Erythroblast (primary cell): ENCODE measurements at regions not wholly inside any gene's neighbourhood (a gene's known extent, or its start where the extent isn't known, plus 50 kb on each side); places are given as distances from the start of the nearest gene placed in this dataset.
"Not testable (repeated sequence)": the region's sequence is repeated elsewhere in the genome, so short reads cannot be mapped to it uniquely, and the experiment has no call there.

ENCODE experiments used
- DNase-seq, 2 experiments: peaks; one replicate each; lab custom pipeline; 2025; lab: John Stamatoyannopoulos, UW
- GATA1 ChIP-seq: IDR thresholded peaks from 2 replicates; pipeline ENCODE4 v1.6.1; 2011; ENCODE audit warnings: low read depth, mild to moderate bottlenecking, control low read depth, low read length, moderate library complexity
- POLR2A ChIP-seq: IDR thresholded peaks from 2 replicates; pipeline ENCODE4 v1.6.1; 2011; ENCODE audit warnings: mild to moderate bottlenecking, low read length

DNA sequence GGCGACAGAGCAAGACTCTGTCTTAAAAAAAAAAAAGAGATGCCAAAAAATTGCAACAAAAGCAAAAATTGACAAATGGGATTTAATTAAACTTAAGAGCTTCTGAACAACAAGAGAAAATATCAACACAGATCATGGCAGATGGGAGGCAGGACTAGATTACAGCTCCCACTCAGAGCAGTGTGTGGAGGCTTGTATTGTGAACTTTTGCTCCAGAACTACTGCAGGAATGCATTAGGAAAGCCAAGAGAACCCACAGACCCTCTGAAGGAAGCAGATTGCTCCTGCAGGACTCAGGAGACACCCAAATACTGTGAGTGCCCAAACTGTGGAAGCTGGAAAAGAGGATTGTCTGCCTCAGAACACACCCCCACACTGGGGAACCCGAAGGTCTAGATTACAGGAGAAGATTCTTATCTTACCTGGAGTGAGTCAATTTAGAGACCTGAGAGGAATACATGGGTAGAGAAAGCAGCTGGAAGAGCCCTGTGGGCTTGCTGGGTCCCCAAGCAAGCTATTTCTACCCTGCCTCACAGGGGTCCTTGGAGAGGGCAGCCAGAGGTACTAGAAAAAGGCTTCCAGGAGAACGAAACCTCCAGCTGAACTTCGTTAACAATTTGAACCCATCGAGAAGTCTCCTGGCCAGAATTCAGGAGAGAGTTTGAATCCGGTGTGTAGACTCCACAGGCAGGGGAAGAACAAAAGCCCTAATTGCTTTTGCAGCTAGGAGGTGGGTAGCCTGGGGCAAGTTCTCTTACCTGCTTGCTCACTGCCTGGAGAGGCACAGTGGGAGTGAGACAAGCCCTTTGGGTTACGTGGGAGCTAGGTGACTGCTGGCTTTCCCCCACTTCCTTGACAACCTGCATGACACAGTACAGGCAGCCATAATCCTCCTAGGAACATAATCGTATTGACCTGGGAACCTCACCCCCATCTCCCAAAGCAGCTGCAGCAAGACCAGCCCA is 593.4 kb upstream of the RGMB start:
- TF ChIP-seq POLR2A: no peak
- TF ChIP-seq GATA1: no peak

DNA sequence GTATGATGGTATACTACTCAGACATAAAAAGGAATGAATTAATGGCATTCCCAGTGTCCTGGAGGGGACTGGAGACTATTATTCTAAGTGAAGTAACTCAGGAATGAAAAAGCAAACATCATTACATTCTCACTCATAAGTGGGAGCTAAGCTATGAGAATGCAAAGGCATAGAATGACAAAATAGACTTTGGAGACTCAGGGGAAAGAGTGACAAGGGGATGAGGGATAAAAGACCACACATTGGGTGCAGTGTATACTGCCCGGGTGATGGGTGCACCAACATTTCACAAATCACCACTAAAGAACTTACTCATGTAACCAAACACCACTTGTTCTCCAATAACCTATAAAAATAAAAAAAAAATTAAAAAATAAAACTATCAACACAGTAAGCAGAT is 587.3 kb upstream of the RGMB start:
- TF ChIP-seq GATA1: no peak
- no peak for TF ChIP-seq POLR2A
- no peak for DNase-seq

More for the DNA sequence above, 593.4 kb upstream of the RGMB start:
- no peak for DNase-seq

DNA sequence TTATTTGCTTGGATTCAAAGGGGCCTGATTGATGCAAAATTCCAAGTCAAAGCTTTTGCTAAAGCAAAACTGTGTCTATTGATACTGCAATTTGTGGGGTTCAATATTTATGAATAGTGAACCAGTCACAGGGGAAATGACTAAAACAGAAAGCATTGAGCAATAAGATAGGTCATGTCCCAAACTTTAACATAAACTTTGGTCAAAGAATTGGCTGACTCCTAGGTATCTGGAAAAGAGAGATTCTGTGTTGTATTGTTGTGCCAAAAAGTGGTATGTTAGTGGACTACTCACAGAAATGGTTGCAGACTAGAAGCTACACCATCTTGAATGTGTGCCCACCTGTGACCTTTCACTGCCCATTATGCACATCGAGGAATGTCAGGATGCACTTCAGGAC is 585.5 kb upstream of the RGMB start:
- TF ChIP-seq GATA1 (no peak), POLR2A (no peak)
- DNase-seq: no peak

DNA sequence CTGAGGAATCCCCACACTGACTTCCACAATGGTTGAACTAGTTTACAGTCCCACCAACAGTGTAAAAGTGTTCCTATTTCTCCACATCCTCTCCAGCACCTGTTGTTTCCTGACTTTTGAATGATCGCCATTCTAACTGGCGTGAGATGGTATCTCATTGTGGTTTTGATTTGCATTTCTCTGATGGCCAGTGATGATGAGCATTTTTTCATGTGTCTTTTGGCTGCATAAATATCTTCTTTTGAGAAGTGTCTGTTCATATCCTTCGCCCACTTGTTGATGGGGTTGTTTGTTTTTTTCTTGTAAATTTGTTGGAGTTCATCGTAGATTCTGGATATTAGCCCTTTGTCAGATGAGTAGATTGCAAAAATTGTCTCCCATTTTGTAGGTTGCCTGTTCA is 583.1 kb upstream of the RGMB start:
- DNase-seq: not testable (repeated sequence)

DNA sequence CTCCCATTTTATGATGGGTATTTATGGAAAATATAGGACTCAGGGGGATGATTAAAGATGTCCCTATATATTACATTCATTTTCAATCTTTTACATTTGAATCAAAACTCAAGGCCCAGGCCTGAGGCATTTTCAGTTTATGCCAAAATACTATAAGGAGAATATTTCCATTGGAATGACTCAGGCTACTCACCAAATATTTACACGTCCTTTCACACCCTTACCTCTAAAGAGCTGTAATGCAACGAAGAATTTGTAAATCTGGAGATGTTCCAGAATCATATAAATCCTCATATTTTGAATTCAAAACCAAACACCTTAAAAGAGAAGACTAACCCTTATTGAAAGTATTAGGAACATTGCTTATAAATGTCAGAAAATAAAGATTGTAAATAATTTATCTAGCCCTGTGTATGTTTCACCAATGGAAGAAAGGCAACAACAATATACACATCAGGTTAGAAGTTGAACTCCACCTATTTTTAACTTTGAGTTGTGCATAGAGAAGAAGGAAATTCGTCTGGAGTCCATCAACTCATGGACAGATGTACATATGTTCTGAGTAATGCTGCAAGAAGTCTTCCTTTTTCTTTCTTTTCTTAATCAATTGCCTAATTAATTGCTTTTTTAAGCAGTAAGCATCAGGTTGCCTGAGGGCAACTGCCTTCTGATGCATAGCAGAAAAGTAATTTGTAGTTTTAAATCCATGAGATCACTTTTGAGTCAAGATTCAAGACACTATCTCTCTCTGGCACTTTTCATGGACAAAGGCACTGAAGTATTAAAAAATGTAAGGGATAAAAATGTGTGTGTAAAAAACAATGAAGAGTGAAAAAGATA is 579.3 kb upstream of the RGMB start:
- TF ChIP-seq POLR2A (no peak), GATA1 (no peak)

DNA sequence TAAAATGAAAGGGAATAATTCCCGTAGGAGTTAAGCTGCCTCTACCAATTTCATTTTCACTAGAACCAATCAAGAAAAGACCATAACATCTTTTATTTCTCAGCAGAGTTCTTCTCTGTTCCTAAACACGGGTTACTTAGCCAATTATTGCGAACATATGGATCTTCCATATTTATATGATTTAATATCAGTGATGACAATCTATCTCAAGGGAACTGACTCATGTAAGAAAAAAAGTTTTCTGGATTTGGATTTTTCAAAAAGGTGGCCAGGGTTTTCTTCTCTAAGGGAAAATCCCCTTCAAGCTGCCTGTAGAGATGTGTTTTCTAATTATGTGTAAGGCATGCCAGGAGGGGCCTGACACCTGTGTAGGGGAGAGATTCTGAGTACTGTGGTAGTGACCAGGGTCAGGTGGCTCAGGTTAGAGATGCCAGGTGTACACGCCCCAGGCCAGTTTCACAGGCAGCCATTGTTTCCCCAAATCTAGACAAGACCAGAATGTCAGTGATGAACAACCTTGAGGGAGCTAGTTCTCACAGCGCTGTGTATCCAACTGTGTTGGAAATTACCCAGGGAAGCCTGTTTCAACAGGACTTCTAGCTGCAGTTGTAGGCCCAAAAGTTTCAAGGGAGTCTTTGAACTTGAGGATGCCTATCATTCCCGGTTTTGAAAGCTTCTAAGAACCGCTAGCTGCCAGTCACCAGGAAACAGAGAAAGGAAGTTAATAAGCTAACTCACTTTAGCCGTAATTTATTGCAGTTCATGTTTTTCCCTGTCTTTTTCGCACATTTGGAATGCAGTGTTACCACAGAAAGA is 572.5 kb upstream of the RGMB start:
- no peak for DNase-seq
- TF ChIP-seq POLR2A (no peak), GATA1 (no peak)

More for the DNA sequence above, 579.3 kb upstream of the RGMB start:
- no peak for DNase-seq

DNA sequence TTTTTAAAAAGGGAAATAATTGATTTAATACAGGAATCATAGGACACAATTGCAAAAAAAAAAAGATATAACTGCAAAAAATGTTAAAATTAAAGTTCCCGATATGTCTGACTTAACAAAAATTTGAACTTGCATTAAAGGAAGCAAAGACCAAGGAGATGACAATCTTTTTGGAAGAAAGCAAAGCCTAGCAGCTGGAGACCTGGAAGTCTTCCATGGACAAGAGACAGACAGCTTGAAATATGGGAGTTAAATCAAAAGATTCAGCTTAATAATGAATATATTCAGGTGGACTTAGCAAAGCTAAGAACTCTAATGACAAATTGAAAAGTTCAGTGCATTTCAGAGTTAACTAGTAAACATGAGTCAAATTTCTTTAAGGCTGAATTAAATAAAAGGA is 568.7 kb upstream of the RGMB start:
- TF ChIP-seq POLR2A: no peak
- no peak for TF ChIP-seq GATA1

DNA sequence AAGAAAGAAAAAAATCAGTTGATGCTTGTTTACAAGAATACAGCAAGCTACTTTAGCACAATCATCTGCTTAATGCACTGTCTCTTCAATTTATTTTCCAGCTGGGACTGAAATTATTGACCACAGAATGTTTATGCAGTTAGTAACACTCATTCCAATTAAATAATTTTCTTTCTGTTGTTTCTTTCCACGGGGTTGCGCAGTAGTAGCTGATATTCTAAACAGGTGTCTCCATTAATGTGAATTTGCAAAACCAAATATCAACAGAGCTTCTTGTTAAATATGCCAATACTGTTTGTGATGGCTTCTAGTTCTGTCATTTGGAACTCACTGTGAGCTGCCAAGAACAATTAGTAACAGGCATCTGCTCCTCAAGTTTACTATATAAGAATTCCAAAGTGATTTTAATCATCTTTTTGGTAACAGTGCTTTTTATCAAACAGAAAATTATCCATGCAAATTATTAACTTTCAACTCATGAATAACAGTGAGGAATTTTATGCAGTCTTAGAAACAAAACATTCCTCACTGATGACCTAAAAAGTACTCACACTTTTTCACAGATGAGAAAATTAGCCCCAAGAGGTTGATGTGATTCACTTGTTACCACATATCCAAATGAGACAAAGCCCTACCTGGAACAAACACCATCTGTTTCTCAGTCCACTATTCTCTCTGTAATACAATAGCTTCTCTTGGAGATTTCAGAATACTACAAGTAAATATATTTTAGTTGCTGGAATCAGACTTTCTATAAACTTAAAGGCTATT is 567.6 kb upstream of the RGMB start:
- TF ChIP-seq GATA1: no peak
- TF ChIP-seq POLR2A: no peak
- DNase-seq: no peak

More for the DNA sequence above, 568.7 kb upstream of the RGMB start:
- no peak for DNase-seq

DNA sequence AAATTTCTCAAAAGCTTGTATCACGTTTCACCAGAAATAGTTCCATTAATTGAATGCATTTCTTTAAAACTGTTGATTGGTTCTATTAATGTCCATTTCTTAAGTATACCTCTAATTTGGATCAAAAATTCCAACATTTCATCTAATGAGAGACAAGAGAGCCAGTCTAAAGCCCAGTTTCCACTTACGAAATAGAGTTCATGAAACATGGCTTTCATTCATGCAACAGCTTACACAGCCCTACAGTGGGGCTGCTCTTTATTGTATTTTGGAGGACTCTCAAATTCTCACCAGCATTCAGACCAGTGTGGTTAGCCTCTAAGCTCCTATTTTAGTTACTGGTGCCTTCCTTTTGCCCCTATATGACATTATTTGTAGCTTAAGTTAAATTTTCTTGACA is 566.9 kb upstream of the RGMB start:
- no peak for DNase-seq

DNA sequence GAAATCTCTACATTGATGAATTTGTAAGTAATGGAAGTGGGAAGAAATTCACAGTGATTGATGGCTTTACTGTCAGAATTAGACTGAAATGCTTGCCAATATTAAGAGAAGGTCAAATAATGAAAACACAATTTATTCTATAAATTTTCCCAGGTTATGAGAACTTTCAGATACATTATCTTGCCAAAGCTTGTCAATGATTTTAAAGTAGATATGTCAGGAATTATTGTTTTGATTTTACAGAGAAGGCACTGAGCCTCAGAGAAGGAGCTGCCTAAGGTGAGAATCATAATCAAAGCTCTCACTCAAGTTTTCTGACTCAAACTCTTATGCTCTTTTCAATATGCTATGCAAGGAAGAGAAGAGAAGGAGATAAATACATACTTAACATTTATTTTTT is 564.0 kb upstream of the RGMB start:
- no peak for TF ChIP-seq POLR2A
- TF ChIP-seq GATA1: no peak
- no peak for DNase-seq

More for the DNA sequence above, 566.9 kb upstream of the RGMB start:
- no peak for TF ChIP-seq POLR2A
- no peak for TF ChIP-seq GATA1

DNA sequence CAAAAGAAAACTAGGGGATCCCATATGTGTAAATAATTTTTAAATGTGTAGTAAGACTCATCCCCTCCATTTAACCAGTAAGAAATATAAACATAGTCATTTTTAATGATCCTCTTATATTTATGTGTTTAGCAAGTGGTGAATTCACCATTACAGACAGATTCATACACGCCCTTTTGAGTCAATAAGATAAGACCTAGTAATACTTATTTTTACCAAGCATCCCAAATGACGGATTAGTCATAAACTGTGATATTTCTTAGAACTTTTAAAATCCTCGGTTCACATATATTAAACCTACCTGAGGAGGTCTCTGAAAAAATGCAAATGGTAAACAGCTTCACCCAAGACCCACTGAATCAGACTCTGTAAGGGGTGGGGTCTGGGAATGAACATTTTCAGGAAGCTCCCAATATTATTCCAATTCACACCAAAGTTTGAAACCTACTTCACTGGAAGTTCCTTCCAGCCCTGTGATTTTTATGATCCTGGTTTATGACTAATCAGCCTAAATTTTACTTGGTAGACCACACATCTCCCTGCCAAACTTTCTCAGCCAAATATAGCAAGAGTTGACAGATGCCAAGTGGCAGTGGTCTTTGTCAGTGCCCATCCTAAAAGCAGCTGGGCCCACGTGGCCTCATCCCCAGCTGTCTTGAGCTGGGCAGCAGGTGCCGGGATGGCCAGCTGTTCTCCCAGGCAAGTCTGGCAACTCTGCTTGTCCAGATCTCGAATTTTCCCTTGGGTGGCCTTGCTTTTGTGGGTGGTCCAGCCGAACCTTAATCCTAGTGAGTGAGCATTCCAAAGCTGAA is 559.0 kb upstream of the RGMB start:
- no peak for DNase-seq
- no peak for TF ChIP-seq GATA1
- no peak for TF ChIP-seq POLR2A

DNA sequence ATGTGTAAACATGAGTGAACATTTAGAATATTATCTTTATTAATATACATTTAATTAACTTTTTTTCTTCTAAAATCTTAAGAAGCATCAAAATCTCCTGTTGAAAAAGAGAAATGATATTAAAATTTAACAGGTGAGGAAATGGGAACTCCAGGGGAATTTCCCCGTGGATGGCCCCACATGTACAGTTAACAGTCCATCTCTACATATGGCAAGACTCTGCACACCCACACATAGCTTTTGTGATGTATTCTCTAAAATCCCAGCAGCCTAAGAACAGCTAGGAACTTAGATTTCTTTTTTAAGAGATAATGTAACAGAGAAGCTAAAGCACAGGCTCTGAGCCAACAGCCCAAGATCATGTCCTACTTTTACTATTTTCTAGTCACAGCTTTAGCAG is 556.3 kb upstream of the RGMB start:
- TF ChIP-seq POLR2A (no peak), GATA1 (no peak)

DNA sequence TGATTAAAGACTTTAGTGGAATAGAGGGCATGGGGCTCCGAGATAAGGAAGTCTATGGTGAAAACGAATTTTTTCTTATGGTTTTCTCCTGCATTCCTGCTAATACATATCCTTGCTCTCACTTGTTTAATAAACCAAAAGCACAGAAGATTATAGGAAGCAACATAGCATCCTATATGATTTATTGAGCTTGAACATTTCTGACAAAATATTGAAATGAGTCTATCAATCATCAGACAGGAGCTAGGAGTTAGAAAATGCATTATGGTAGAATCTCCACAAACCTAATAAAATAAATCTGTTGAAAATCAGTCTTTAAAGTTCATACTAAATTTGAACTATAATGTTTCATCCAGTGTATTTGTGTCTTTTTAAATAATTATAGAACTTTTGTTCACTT is 554.6 kb upstream of the RGMB start:
- no peak for TF ChIP-seq GATA1
- TF ChIP-seq POLR2A: no peak
- DNase-seq: no peak

More for the DNA sequence above, 556.3 kb upstream of the RGMB start:
- DNase-seq: no peak
